Ovary (tissue), 7 donors: ENCODE measurements at regions not wholly inside any gene's neighbourhood (a gene's known extent, or its start where the extent isn't known, plus 50 kb on each side); places are given as distances from the start of the nearest gene placed in this dataset.

Experiments used
- DNase-seq, 5 donors: peaks; one replicate each; pipeline ENCODE4 v3.0.0-alpha.2; 2019 to 2020
- H3K27ac ChIP-seq, 2 donors: fragments of 200-600 bp; one replicate each; pipeline versions ENCODE4 v1.5.1 to v1.8.0; 2019 to 2022
- H3K27me3 ChIP-seq: fragments of 200-600 bp; one replicate; pipeline ENCODE4 v1.8.0; 2022
- H3K36me3 ChIP-seq: fragments of 200-600 bp; sonication (generic); one replicate; pipeline ENCODE4 v1.5.1; 2019
- H3K4me1 ChIP-seq: one replicate; pipeline ENCODE4 v1.8.1; 2013; ENCODE audit warnings: mild to moderate bottlenecking, moderate library complexity; ENCODE audit not compliant: insufficient read depth
- H3K4me3 ChIP-seq: fragments of 200-600 bp; sonication (generic); one replicate; pipeline ENCODE4 v1.5.1; 2017
- H3K9me3 ChIP-seq, 2 donors: fragments of 200-600 bp in 1 of 2; sonication (generic) in 1 of 2; one replicate each; pipeline versions ENCODE4 v1.5.1 to v1.8.1; 2013 to 2019; ENCODE audit warnings: mild to moderate bottlenecking in 1 of 2, moderate library complexity in 1 of 2
- EP300 ChIP-seq: sonication (generic); formaldehyde crosslinking; IDR thresholded peaks from one replicate; pipeline ENCODE4 v1.6.1; 2017; ENCODE audit warnings: antibody characterized with exemption
- POLR2A ChIP-seq: fragments of 450-650 bp; IDR thresholded peaks from one replicate; pipeline ENCODE4 v1.6.1; 2017; ENCODE audit warnings: antibody characterized with exemption, mild to moderate bottlenecking, moderate library complexity
- WGBS, 3 donors: extraction: QIAGEN DNeasy Blood & Tissue Kit in 1 of 3; methylation state at CpG; one replicate each; pipeline versions ENCODE4 v1.1.5 to v1.1.7; 2013 to 2017; 5-methylcytosine and 5-hydroxymethylcytosine counted together
- intact Hi-C, 4 donors: fragments of 100-400 bp; cut with DNase I; formaldehyde crosslinking; loops; one replicate each; pipeline versions ENCODE4 v1.11.0 to v1.15.1; 2022 to 2023
- TF ChIP-seq, protein P1 (sequence below), 3 donors: fragments of 450-650 bp in 2 of 3; fragments of 200-600 bp in 1 of 3; IDR thresholded peaks; one replicate each; pipeline versions ENCODE4 v1.5.1 to v1.8.0; 2016 to 2022; ENCODE audit warnings: antibody characterized with exemption in 3 of 3, mild to moderate bottlenecking in 1 of 3
- donor health status: DM: no; HTN: no; CAD: no; lungs with moderate emphysema.
- donor health status: DM: no; HTN: no; CAD: no.
- donor health status: Bipolar disorder and iron deficiency.
- donor health status: DM: no; HTN: no; CAD: no.
- donor health status: DM: yes; HTN: yes; CAD: no.

DNA sequence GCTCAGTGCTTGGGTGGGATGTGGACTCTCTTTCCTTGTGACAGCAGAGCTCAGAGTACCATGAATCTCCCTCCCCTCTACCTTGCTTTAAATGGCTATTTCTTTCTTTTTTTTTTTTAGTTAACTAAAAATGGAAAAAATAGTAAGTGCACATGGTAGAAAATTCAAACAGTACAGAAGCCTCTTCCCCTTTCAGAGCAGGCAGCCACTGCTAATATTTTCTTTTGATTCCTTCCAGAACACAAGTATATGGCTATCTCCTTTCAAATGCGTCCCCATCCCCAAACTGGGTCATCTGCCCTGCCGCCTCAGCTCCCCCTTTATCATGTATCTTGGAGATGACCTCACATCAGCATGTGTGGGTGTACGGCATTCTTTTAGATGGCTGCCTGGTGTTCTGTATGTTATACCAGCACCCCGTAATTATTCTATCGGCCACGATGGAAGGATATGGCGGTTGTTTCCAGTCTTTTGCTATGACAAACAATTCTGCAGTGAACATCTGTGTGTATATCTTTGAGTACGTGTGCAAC is 70.5 kb upstream of the DLX2 start:
- no peak for DNase-seq
- intact Hi-C loops, result loop anchor here in 3 of 4 donors (2.0 to 5.0 kb wide), 3 partner anchors 289 to 294 kb away; no protein-coding TSS in a partner anchor
- Histone ChIP-seq H3K4me1 (peaks cover 1% of the 10 kb centered on the region), H3K36me3 (no peaks in the 10 kb centered on the region), H3K9me3 (no peaks in the 10 kb centered on the region), H3K4me3 (no peak overlapping the region), H3K27ac (no peak overlapping the region), H3K27me3 (no peaks in the 10 kb centered on the region)
- WGBS, 3 donors, result 86 to 88% (median 87%) methylated on average over 8 of the region's 8 CpGs
- TF ChIP-seq EP300, result no peak
- TF ChIP-seq, protein P1, sequence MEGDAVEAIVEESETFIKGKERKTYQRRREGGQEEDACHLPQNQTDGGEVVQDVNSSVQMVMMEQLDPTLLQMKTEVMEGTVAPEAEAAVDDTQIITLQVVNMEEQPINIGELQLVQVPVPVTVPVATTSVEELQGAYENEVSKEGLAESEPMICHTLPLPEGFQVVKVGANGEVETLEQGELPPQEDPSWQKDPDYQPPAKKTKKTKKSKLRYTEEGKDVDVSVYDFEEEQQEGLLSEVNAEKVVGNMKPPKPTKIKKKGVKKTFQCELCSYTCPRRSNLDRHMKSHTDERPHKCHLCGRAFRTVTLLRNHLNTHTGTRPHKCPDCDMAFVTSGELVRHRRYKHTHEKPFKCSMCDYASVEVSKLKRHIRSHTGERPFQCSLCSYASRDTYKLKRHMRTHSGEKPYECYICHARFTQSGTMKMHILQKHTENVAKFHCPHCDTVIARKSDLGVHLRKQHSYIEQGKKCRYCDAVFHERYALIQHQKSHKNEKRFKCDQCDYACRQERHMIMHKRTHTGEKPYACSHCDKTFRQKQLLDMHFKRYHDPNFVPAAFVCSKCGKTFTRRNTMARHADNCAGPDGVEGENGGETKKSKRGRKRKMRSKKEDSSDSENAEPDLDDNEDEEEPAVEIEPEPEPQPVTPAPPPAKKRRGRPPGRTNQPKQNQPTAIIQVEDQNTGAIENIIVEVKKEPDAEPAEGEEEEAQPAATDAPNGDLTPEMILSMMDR (IDR thresholded peaks at IDR 0.05), result no peak
- TF ChIP-seq POLR2A, result no peak

DNA sequence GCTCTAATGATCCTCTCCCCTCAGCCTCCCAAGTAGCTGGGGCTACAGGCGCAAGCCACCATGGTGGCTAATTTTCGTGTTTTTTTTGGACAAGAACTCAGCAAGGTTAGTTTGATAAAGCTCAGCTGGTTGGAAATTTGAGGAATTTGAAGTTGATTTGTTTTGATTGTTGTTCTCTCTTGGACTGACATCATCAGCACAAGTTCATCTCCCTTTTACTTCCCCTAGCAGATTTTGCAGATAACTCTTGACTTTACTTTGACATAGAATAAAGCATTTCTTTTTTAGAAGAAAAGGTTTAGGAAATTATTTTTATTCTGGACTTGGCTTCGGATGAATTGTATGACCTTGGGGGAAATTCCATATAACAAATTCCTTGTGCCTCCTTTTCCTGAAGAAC is 74.9 kb upstream of the DLX2 start:
- no peaks in the 10 kb centered on the region for H3K27me3 ChIP-seq
- H3K4me3 ChIP-seq, result no peak overlapping the region
- H3K9me3 ChIP-seq, result no peaks in the 10 kb centered on the region
- H3K36me3 ChIP-seq, result no peaks in the 10 kb centered on the region
- whole genome bisulfite sequencing, 3 donors, result 45 to 61% (median 48%) methylated on average over 3 of the region's 3 CpGs
- no peak for TF ChIP-seq EP300
- TF ChIP-seq, protein P1 (IDR thresholded peaks at IDR 0.05), result no peak
- no peak for TF ChIP-seq POLR2A
- no peak overlapping the region for H3K27ac ChIP-seq
- no peaks in the 10 kb centered on the region for H3K4me1 ChIP-seq
- intact Hi-C loops, result no loop called here
- DNase-seq, result no peak

DNA sequence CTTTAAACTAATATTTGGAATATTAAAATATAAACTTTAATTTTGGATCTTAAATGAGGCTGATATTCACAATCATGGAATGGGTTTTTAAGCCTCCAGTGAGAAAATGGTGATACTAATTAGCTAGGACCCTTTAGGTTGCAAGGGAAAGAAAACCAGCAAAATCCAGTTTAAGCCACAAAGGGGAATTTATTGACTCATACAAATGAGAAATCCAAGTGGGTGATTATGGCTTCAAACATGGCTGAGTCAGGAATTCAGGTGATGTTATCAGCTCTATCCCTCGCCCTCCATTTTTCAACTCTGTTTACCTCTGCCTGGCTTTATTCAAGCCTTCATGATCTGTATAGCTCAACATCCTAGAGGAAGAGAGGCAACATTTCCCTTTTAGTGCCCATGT is 75.3 kb upstream of the DLX2 start:
- H3K36me3 ChIP-seq, result no peaks in the 10 kb centered on the region
- H3K27me3 ChIP-seq, result no peaks in the 10 kb centered on the region
- no peak for DNase-seq
- H3K4me1 ChIP-seq, result no peaks in the 10 kb centered on the region
- H3K4me3 ChIP-seq, result no peak overlapping the region
- TF ChIP-seq, protein P1 (IDR thresholded peaks at IDR 0.05), result no peak
- no peak for TF ChIP-seq EP300
- no peak for TF ChIP-seq POLR2A
- WGBS, 3 donors, result 61 to 83% (median 78%) methylated on average over 1 of the region's 1 CpG
- H3K9me3 ChIP-seq, result no peaks in the 10 kb centered on the region
- intact Hi-C loops, result no loop called here
- no peak overlapping the region for H3K27ac ChIP-seq

DNA sequence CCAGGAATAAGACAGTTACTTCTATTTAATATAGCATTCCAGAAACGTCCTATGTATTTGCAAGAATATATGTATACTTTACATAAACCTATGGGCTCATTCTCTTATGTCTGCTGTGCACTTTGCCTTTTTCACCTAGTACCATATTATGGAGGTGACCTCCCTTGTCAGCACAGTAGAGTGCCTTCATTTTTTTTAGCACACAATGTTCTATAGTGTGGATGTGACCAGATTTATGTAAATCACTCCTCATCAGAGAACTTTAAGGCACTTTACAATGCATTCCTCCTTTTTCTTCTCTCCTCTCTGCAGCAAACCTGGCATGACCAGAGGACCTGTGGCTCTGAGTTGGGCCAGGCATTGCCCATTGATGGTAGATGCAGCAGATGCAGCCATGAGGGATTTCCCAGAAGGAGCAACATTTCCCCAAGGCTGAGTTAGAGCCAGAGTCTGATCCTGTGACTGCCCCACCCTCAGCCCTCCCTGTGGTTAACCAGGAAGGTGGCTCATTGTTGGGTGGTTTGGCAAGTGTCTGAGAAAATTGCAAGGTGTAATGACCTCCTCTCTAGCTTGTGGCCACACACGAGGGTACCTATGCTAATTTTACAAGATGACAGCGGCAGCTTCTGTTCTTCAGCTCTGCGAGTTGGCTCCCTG is 76.5 kb upstream of the DLX2 start:
- H3K4me1 ChIP-seq, result no peaks in the 10 kb centered on the region
- no peaks in the 10 kb centered on the region for H3K36me3 ChIP-seq
- no peaks in the 10 kb centered on the region for H3K27me3 ChIP-seq
- H3K27ac ChIP-seq, result no peak overlapping the region
- no peak overlapping the region for H3K4me3 ChIP-seq
- TF ChIP-seq EP300, result no peak
- TF ChIP-seq, protein P1 (IDR thresholded peaks at IDR 0.05), result no peak
- no peak for TF ChIP-seq POLR2A
- intact Hi-C loops, result no loop called here
- DNase-seq, result no peak
- 76 to 80% (median 77%) methylated on average over 4 of the region's 4 CpGs for whole genome bisulfite sequencing, 3 donors
- H3K9me3 ChIP-seq, result no peaks in the 10 kb centered on the region
